ENCODE measurements at regions not wholly inside any gene's neighbourhood (a gene's known extent, or its start where the extent isn't known, plus 50 kb on each side); places are given as distances from the start of the nearest gene placed in this dataset.
A peak's percentile ranks its signal among the peaks of the same experiment; 100 is the strongest.
"Not testable (repeated sequence)": the region's sequence is repeated elsewhere in the genome, so short reads cannot be mapped to it uniquely, and the experiment has no call there.

DNA sequence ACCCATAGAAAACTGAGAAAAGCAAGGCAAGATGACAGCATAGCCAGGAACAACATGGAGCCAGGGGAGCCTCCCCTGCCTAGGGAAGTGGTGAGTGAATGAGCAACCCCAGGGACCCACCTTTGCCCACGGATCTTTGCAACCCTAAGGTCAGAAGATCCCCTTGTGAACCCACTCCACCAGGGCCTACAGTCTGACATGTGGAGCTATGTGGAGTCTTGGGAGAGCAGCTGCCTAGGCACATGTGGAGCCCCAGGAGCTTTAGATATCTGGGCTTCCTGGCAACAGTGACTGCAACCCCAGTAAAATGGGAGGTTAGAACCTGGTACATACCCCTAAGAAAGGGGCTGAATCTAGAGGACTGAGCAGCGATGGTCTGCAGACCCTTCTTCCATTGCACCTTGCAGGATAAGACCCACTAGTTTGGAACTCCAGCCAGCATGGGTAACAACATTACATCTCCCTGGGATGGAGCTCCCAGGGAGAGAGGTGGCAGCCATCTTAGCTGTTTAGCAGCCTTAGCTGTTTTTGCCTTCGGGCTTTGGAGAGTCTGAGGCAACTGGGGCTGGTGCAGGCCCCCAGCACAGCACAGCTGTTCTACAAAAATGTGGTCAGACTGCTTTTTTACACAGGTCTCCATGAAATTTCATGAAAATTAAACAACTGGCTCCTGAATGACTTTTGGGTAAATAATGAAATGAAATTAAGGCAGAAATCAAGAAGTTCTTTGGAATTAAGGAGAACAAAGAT lies 104.7 kb upstream of the TRIM2 start:
- H3K27ac ChIP-seq (ENCODE audit: insufficient read depth, low read length, poor library complexity, severe bottlenecking): no peak overlapping the region
- no peaks in the 10 kb centered on the region for H3K36me3 ChIP-seq (ENCODE audit: control insufficient read depth, insufficient read depth, low read length)
- no peak for DNase-seq
- no peaks in the 10 kb centered on the region for H3K9me3 ChIP-seq (ENCODE audit: control insufficient read depth, low read length)
- no peaks in the 10 kb centered on the region for H3K4me1 ChIP-seq (ENCODE audit: control insufficient read depth, insufficient read depth, low read length, poor library complexity, severe bottlenecking)
- H3K4me3 ChIP-seq (ENCODE audit: insufficient read depth, low read depth, low read length, poor library complexity, severe bottlenecking): no peak overlapping the region
- H3K27me3 ChIP-seq (replicated peaks; ENCODE audit: control insufficient read depth, insufficient read depth, low read length, poor library complexity, severe bottlenecking): no peaks in the 10 kb centered on the region

DNA sequence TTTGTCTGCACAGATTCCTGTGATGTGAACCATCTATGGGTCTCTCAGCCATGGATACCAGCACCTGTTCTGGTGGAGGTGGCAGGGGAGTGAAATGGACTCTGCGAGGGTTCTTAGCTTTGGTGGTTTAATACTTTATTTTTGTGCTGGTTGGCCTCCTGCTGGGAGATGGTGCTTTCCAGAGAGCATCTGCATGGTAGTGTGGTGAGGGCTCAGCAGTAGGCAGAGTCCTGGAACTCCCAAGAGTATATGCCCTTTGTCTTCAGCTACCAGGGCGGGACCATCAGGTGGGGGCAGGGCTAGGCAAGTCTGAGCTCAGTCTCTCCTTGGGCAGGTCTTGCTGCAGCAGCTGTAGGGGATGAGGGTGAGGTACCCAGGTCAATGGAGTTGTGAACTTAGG lies 97.5 kb upstream of the TRIM2 start:
- not testable (repeated sequence) for H3K36me3 ChIP-seq (ENCODE audit: control insufficient read depth, insufficient read depth, low read length); H3K27ac ChIP-seq (ENCODE audit: insufficient read depth, low read length, poor library complexity, severe bottlenecking); H3K4me3 ChIP-seq (ENCODE audit: insufficient read depth, low read depth, low read length, poor library complexity, severe bottlenecking); H3K27me3 ChIP-seq (replicated peaks; ENCODE audit: control insufficient read depth, insufficient read depth, low read length, poor library complexity, severe bottlenecking); H3K9me3 ChIP-seq (ENCODE audit: control insufficient read depth, low read length); DNase-seq; H3K4me1 ChIP-seq (ENCODE audit: control insufficient read depth, insufficient read depth, low read length, poor library complexity, severe bottlenecking)

GRCh38 chr4:153107246-153107645 lies 97.0 kb upstream of the TRIM2 start:
- Histone ChIP-seq H3K9me3 (ENCODE audit: control insufficient read depth, low read length) (no peaks in the 10 kb centered on the region), H3K4me1 (ENCODE audit: control insufficient read depth, insufficient read depth, low read length, poor library complexity, severe bottlenecking) (peaks cover 2% of the 10 kb centered on the region), H3K36me3 (ENCODE audit: control insufficient read depth, insufficient read depth, low read length) (no peaks in the 10 kb centered on the region), H3K4me3 (ENCODE audit: insufficient read depth, low read depth, low read length, poor library complexity, severe bottlenecking) (no peak overlapping the region), H3K27me3 (replicated peaks; ENCODE audit: control insufficient read depth, insufficient read depth, low read length, poor library complexity, severe bottlenecking) (no peaks in the 10 kb centered on the region), H3K27ac (ENCODE audit: insufficient read depth, low read length, poor library complexity, severe bottlenecking) (no peak overlapping the region)
- no peak for DNase-seq

GRCh38 chr4:153109296-153109849 lies 94.9 kb upstream of the TRIM2 start:
- no peak for DNase-seq
- Histone ChIP-seq H3K4me3 (ENCODE audit: insufficient read depth, low read depth, low read length, poor library complexity, severe bottlenecking) (no peak overlapping the region), H3K4me1 (ENCODE audit: control insufficient read depth, insufficient read depth, low read length, poor library complexity, severe bottlenecking) (peaks cover 22% of the 10 kb centered on the region), H3K9me3 (ENCODE audit: control insufficient read depth, low read length) (no peaks in the 10 kb centered on the region), H3K27me3 (replicated peaks; ENCODE audit: control insufficient read depth, insufficient read depth, low read length, poor library complexity, severe bottlenecking) (no peaks in the 10 kb centered on the region), H3K27ac (ENCODE audit: insufficient read depth, low read length, poor library complexity, severe bottlenecking) (no peak overlapping the region), H3K36me3 (ENCODE audit: control insufficient read depth, insufficient read depth, low read length) (no peaks in the 10 kb centered on the region)

DNA sequence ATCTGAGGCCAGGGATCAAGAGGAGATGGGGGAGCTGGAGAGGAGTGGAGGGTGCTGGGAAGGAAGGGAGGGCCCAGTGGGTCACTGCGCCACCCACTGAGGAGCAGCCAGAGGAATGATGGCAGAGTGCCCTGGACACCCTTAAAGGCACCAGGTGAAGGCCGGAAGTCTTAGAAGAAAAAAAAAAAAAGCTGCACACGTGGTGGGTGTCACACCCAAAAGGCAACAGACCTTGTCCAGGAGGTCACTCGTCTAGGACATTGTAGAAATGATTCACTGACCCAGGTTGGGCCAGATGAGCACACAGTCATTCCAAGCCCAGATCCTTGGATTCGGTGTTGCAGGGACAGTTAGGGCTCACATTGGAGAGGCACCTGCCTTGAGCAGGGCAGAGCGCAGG lies 93.5 kb upstream of the TRIM2 start:
- no peak for DNase-seq
- Histone ChIP-seq H3K4me3 (ENCODE audit: insufficient read depth, low read depth, low read length, poor library complexity, severe bottlenecking) (no peak overlapping the region), H3K27me3 (replicated peaks; ENCODE audit: control insufficient read depth, insufficient read depth, low read length, poor library complexity, severe bottlenecking) (no peaks in the 10 kb centered on the region), H3K9me3 (ENCODE audit: control insufficient read depth, low read length) (no peaks in the 10 kb centered on the region), H3K36me3 (ENCODE audit: control insufficient read depth, insufficient read depth, low read length) (no peaks in the 10 kb centered on the region), H3K4me1 (ENCODE audit: control insufficient read depth, insufficient read depth, low read length, poor library complexity, severe bottlenecking) (peaks cover 36% of the 10 kb centered on the region), H3K27ac (ENCODE audit: insufficient read depth, low read length, poor library complexity, severe bottlenecking) (no peak overlapping the region)

GRCh38 chr4:153111426-153112040 lies 92.7 kb upstream of the TRIM2 start:
- H3K9me3 ChIP-seq (ENCODE audit: control insufficient read depth, low read length): no peaks in the 10 kb centered on the region
- no peak overlapping the region for H3K4me3 ChIP-seq (ENCODE audit: insufficient read depth, low read depth, low read length, poor library complexity, severe bottlenecking)
- no peak for DNase-seq
- H3K27me3 ChIP-seq (replicated peaks; ENCODE audit: control insufficient read depth, insufficient read depth, low read length, poor library complexity, severe bottlenecking): no peaks in the 10 kb centered on the region
- H3K4me1 ChIP-seq (ENCODE audit: control insufficient read depth, insufficient read depth, low read length, poor library complexity, severe bottlenecking): peaks cover 41% of the 10 kb centered on the region
- no peaks in the 10 kb centered on the region for H3K36me3 ChIP-seq (ENCODE audit: control insufficient read depth, insufficient read depth, low read length)
- no peak overlapping the region for H3K27ac ChIP-seq (ENCODE audit: insufficient read depth, low read length, poor library complexity, severe bottlenecking)

GRCh38 chr4:153112041-153112441 lies 92.2 kb upstream of the TRIM2 start:
- no peak overlapping the region for H3K4me3 ChIP-seq (ENCODE audit: insufficient read depth, low read depth, low read length, poor library complexity, severe bottlenecking)
- H3K36me3 ChIP-seq (ENCODE audit: control insufficient read depth, insufficient read depth, low read length): no peaks in the 10 kb centered on the region
- no peaks in the 10 kb centered on the region for H3K9me3 ChIP-seq (ENCODE audit: control insufficient read depth, low read length)
- no peak overlapping the region for H3K27ac ChIP-seq (ENCODE audit: insufficient read depth, low read length, poor library complexity, severe bottlenecking)
- peaks cover 46% of the 10 kb centered on the region for H3K4me1 ChIP-seq (ENCODE audit: control insufficient read depth, insufficient read depth, low read length, poor library complexity, severe bottlenecking)
- H3K27me3 ChIP-seq (replicated peaks; ENCODE audit: control insufficient read depth, insufficient read depth, low read length, poor library complexity, severe bottlenecking): no peaks in the 10 kb centered on the region
- DNase-seq: no peak

DNA sequence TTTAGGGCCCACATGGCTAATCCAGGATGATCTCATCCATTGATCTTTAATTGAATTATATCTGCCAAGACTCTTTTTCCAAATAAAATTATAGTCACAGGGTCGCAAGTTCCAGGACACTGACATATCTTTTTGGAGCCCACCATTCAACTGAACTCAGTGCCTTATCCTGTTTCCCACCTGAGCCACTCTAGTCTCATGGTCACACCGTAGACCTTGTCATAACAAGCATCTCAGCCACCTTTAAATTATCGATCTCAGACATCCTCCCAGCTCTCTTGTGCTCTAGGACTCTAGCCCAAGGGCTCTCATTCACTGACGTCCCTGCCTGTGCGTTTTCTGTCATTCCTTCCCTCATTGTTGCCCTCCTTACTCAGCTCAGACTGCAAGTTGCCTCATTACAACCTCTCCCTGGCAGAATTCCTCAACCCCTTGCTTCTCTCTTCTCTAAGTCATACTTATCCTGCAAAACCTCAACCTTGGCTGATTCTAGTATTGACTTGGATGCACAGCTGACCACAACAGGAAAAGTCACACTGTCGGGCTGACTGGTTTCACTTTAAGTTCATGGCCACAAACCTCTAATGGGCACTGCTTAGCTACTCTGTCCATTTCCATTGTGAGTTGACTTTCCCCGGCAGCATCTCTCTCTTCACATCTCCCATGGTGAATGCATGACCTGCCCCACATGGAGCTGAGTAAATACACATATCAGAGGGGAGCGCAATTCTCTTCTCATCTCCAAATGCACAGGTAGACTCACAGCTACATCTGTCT lies 91.0 kb upstream of the TRIM2 start:
- Histone ChIP-seq H3K36me3 (ENCODE audit: control insufficient read depth, insufficient read depth, low read length) (no peaks in the 10 kb centered on the region), H3K4me1 (ENCODE audit: control insufficient read depth, insufficient read depth, low read length, poor library complexity, severe bottlenecking) (peaks cover 46% of the 10 kb centered on the region), H3K27ac (ENCODE audit: insufficient read depth, low read length, poor library complexity, severe bottlenecking) (no peak overlapping the region), H3K9me3 (ENCODE audit: control insufficient read depth, low read length) (no peaks in the 10 kb centered on the region), H3K27me3 (replicated peaks; ENCODE audit: control insufficient read depth, insufficient read depth, low read length, poor library complexity, severe bottlenecking) (no peaks in the 10 kb centered on the region), H3K4me3 (ENCODE audit: insufficient read depth, low read depth, low read length, poor library complexity, severe bottlenecking) (no peak overlapping the region)
- no peak for DNase-seq

GRCh38 chr4:153113838-153114105 lies 90.5 kb upstream of the TRIM2 start:
- no peaks in the 10 kb centered on the region for H3K27me3 ChIP-seq (replicated peaks; ENCODE audit: control insufficient read depth, insufficient read depth, low read length, poor library complexity, severe bottlenecking)
- no peak overlapping the region for H3K27ac ChIP-seq (ENCODE audit: insufficient read depth, low read length, poor library complexity, severe bottlenecking)
- H3K4me3 ChIP-seq (ENCODE audit: insufficient read depth, low read depth, low read length, poor library complexity, severe bottlenecking): no peak overlapping the region
- DNase-seq: no peak
- H3K9me3 ChIP-seq (ENCODE audit: control insufficient read depth, low read length): no peaks in the 10 kb centered on the region
- H3K36me3 ChIP-seq (ENCODE audit: control insufficient read depth, insufficient read depth, low read length): no peaks in the 10 kb centered on the region
- peaks cover 46% of the 10 kb centered on the region for H3K4me1 ChIP-seq (ENCODE audit: control insufficient read depth, insufficient read depth, low read length, poor library complexity, severe bottlenecking)

- Histone ChIP-seq H3K27ac (ENCODE audit: insufficient read depth, low read length, poor library complexity, severe bottlenecking) (peak overlapping the region; percentile 80), H3K27me3 (replicated peaks; ENCODE audit: control insufficient read depth, insufficient read depth, low read length, poor library complexity, severe bottlenecking) (no peaks in the 10 kb centered on the region), H3K4me1 (ENCODE audit: control insufficient read depth, insufficient read depth, low read length, poor library complexity, severe bottlenecking) (peaks cover 46% of the 10 kb centered on the region), H3K9me3 (ENCODE audit: control insufficient read depth, low read length) (no peaks in the 10 kb centered on the region), H3K4me3 (ENCODE audit: insufficient read depth, low read depth, low read length, poor library complexity, severe bottlenecking) (peak overlapping the region; percentile 9), H3K36me3 (ENCODE audit: control insufficient read depth, insufficient read depth, low read length) (no peaks in the 10 kb centered on the region)
- peak; percentile 9 to 46 (median 16) for DNase-seq
These were observed 89.4 kb upstream of the TRIM2 start for GRCh38 chr4:153114771-153115321.

Measured in effector memory CD4-positive, alpha-beta T cell (primary cell).